HG03039 (cell line): ENCODE measurements at regions not wholly inside any gene's neighbourhood (a gene's known extent, or its start where the extent isn't known, plus 50 kb on each side); places are given as distances from the start of the nearest gene placed in this dataset.

Source experiments
- ATAC-seq: cut with Tn5 transposase; IDR thresholded peaks from one replicate; pipeline ENCODE4 v1.9.1; 2021; ENCODE audit warnings: mild to moderate bottlenecking, moderate library complexity; ENCODE audit not compliant: unreplicated experiment

DNA sequence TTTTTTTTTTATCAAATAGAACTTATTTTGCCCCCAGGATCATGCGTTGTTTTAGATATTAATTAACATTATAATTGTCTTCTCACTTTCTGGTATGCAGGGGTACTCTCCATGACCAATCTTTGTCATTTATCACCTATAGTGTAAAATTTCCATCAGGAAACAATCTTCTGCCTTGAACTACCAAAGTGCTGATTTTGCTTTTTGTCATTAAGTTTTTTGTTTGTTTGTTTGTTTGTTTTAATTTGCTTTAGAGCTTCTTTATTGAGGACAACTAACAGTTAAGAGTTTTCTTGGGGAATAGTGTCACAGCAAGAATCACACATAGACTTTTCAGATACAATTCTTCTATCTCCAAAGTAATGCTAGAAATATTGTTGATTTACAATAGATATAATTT, 171.2 kb upstream of the PRPS1L1 start:
- no peak for ATAC-seq

DNA sequence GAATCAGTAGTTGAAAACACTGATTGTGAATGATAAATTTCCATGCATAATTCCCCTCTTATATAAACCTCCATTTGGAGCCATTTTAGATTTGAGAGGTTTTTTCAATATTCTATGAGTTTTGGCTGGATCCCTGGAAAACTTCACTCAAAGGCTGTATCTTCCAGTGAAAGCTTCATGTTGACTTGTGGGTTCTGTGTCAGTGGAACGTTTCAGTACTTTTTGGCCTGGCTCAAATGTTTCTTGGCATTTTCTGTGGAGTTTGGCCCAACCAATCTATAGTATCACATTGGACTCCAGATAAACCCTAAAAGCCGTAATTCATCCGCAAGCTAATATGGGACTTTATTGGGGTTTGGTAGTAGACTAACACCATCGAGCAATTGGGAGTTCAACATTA, 172.6 kb upstream of the PRPS1L1 start:
- no peak for ATAC-seq

DNA sequence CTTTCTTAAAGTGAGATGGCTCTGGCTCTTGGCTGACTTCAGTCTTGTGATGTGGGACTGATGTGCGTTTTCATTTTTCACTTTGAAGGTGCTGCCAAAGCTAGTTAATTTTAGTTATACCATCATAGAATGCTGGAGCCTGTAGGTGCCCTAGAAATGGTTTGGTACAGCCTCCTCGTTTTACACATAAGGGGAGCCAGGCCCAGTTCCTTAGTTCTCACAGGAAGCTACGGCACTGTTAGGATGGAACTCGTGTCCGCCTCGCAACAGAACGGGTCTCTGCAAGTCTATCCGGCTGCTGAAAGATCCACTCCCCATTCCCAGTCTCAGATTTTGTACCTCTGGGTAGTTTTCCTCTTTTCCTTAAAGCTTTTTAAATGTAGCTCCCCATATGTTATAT, 173.2 kb upstream of the PRPS1L1 start:
- no peak for ATAC-seq

DNA sequence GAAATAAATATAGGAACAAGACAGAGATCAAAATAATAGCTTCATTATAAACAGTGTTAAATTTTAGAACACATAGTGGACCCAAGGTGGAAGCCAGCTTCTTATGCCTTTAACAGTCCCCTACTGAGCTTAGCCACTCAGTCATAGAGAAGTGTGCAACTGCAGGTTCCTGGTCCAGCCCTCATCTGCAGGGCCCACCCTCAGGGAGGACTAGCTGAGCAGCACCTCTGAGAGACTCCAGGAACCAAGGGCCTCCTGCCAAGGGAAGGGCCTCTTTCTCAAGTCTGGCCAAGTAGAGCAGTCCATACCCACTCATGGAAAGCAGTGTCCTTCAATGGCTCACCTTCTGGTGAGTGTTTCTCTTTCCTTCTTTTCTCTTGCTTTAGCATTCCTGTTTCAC, 173.7 kb upstream of the PRPS1L1 start:
- no peak for ATAC-seq

DNA sequence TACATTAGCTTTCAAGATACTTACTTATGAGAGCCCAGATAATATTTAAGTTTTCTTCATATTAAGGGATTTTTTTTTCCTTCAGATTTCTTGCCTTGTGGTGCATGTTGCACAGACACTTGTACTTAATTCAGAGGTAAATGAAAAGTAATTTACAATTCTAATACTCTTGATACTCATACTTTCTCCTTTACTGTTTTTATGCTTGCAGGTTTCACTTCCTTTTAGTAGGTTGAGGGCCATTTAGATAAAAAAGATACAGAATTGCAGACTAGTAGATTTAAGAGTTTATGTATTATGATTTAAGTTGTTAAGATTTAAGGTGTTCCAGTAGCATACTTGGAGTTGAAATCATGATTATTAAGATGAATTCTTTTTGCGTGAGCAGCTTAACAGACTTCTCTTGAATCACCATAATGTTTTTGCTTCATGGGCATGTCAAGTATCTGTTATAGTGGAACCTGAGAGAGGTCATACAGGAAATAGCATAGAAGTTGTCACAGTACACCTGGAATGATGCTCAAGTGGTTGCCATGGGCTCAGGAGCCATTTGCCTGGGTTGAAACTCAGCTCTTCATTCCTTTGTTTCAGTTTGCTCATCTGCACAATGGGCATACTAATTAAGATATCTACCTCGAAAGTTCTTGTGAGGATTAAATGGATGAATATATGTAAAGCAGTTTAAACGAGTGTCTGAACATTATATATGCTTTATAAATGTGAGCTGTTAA, 174.8 kb upstream of the PRPS1L1 start:
- no peak for ATAC-seq

DNA sequence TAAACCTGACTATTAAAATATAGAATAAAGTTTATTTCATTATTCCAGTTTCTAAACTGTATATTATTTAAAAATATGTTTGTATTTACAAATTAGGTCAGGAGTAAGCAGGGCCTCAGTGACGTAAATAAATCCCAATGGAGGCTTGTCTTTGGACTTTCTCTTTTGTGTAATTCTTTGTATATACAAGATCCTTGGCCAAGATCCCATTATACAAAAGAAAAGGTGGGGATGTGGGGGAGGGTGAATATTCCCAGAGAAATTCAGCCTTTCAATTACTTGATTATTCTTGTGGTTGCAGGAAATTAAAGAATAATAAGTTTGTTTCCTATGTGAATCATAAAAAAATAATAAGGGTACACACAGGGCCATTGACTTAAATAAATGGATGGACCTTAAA, 178.7 kb upstream of the PRPS1L1 start:
- ATAC-seq, result no peak

DNA sequence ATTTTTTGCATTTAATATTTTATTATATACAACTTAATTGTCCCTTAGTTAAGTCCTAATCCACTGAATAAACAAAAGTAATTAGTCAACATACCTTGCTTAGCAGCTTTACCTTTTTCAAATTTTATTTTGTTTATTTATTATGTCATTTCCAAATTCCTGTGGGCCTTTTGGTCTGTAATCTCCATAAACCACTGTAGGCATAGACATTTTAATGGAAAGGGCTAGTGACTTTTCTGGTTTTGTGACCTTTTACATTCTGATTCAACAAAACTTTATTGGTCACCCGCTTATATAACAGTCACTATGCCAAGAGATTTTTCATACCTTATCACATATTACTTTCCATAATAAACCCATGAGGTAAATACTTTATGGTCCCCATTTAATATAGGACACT, 181.3 kb upstream of the PRPS1L1 start:
- ATAC-seq, result no peak

DNA sequence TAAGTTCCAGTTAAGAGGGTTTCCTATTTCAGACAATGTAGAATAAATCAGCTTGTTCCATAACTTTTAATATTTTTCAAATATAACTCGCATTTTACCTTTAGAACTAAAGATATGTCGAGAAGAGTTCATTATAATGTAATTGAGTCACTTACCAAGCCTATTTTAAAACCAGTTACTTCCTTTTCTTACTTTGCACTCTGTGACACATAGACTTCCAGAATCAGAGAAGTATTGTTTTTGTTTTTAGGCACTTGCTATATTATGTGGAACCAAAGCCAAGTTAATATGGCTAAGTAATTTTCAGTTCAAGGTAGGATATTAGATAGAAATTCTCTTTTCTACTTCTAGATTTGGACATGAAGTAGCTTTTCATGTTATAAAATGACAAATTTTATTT, 182.7 kb upstream of the PRPS1L1 start:
- no peak for ATAC-seq

DNA sequence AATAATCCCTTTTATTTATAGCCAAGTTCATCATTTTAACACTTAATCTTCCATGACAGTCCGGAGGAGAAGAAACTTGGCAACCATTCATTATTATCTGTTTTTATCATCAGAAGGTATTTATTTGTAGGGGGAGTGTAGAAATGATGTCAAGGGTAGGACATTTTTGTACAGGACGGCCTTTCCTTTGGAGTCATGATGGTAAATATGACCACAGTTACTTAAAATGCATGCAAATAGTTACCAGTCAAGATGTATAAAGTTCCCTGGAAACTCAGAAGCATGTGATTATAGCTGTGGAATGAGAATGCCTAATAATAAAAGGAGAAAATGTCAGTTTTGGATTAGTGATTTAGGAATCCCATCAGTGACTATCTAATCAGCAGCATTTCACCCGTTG, 183.1 kb upstream of the PRPS1L1 start:
- no peak for ATAC-seq

DNA sequence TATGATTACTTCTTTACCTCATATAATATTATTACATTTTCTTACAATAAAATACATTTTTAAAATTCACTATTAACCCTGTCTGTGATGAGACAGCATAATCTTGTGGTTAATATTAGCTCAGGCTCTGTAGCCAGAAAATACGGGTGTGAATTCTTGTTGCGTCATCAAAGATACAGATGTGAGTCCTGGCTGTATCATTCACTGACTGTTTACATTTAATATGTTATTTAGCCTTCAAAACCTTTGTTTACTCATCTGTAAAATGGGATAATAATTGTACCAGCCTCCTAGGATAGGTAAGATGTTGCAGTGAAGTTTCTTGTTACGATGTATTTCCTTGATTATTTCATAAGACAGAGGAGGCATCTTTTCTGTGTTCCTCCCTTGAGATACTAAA, 184.7 kb upstream of the PRPS1L1 start:
- ATAC-seq, result no peak

DNA sequence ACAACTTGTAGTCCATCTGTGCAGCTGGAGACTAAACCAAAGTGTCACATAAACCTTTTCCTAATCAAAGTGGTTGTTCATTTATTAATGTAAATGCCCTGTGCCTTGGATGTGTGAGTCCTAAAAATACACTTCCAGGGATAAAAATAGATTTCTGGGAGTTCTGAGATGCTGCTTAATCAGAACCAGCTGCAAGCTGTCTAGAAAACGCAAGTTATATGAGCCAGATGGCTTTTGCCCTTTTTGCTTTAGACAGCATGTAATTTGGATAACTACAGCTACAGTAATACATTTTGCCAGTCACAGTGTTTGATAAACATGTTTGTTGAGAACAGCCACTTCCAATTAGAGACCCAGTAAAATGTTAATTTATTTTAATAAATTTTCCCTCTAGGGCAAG, 185.1 kb upstream of the PRPS1L1 start:
- ATAC-seq, result no peak

DNA sequence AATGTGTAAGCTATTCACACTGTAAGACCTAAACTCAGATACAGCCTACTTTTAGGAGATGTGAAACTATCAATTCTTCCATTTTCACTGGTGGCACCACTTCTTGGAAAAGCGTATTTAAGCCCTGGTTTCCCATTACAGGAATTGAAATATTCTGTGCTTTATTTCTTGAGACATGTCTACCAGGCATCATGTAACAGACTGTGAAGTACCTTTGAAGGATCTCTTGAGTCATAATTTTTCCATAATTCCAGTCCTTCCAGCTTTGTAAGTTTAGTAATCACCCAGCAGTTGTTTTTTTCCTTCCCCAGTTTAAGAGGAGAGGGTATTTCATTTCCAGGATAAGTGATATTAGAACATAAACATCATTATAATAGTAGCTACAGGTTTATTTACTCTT, 186.0 kb upstream of the PRPS1L1 start:
- no peak for ATAC-seq

DNA sequence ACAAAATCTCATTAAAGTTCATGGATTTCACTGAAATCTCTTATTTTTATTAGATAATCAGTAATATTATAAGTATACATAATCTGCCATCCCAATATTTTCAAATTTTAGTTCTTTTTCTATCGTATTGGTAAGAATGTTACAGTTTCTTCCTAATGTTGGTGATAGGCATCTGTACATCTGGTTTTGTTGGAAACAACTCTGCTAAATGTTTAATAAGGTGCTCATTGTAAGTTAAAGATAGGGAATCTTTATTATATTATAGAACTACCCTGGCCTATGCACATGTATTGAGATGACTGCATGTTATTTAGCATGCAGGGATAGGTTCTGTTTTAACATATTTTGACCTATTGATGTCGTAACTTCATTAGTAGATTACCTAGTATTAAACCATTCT, 188.6 kb upstream of the PRPS1L1 start:
- no peak for ATAC-seq

DNA sequence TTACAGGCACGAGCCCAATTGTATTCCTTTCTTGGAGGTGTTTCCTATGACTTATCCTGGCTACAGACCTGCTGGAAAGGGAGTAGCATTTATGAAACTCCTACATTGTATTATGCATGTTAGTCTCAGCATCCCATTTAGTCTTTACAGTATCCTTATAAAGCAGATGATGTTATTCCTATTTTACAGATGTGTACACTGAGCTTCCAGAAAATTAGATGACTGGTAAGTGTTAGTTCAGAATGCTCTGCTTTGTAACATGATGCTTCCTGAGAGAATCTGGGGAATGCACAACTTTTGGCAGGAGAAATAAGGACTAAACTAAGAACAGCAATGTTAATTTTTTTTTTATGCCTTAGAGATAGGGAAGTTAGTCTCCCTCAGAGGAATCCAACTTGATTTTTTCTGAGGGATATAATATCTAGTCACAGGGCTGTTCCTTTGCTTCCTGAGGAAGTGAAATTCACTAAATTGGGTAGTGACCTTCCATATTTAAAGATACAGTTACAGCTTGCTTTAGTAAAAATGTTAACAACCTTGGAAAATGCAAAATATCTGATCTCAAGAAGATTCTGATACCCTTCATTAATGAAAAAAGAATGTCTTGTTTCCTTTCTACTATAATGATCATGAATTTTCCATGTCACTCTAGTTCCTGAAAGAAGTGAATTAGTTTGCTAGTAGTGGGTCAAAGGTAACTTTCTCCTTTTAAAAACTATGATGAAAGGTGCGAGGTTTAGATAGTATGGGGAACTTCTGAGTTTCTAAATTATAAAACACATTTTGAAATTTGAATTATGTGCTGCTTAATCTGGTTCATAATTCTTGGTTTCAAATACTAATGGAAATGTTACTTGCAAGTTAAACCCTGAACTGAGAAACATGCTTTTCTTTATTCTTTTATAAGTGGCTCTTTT, 194.0 kb upstream of the PRPS1L1 start:
- no peak for ATAC-seq

DNA sequence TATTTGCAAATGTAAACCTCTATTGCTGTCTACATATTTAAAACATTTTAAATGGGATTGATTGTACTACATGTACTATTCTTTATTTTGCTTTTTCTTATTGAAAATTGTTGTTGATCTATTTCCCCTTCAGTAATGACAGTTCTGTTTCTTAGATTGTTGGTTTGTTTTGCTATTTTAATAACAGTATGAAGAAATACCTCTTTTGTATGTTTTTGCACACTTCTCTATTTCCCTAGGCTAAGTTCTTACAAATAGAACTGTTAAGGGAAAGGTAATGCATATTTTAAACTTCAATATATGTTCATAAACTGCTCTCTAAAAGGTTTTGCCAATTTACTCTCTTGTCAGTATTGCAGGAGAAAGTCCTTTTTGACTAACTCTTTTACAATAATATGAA, 195.0 kb upstream of the PRPS1L1 start:
- ATAC-seq, result no peak

DNA sequence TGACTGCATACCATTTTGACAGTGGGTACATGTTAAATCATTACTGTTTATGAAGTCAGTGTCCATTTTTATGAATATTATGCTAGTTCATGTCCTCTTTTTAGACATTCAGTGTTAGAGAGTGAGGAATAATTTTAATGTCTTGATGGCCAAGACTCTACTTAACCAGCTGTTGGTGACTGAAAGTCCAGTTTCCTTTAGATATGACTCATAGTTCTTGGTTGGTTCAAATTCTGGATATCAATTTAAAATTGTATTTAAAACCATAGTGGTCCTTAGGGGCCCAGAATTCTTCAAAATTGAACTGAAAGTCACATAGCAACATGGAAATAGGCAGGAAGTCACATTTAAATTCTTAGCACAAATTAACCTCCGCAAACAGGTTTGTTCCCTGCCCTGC, 196.5 kb upstream of the PRPS1L1 start:
- no peak for ATAC-seq

DNA sequence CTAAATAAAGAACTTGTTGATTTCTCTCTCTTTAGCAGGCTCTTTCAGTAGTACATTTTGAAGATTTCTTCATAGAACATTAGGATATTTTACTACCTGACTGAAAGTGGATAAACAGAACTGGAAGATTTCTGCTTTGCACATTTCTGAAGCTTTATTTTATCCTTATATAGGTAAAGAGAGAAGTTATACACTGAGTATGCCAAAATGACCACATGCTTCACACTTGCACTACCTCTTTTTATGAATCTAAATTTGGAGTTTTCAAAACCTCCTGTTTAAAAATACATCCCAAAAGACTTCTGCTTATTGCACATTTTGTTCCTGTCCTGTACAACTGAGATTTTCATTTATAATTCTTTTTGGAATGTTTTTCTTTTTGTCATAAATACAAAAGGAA, 197.4 kb upstream of the PRPS1L1 start:
- ATAC-seq, result no peak

DNA sequence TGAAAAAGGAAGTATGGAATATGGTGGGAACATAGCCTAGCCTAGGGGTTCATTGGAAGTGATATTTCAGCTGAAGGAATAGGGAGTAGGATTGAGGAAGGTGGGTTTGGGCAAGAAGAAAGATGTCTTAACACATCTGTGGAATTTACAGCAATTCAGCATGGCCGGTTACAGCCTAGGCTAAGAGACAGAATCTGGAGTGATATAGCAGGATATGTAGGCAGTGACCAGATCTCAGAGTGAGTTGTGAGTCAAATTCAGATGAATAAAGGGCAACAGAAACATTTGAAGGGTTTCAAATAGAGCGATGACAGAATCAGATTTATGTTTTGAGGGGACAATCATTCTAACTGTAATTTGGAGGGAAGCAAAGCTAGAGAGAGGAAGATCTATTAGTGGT, 199.0 kb upstream of the PRPS1L1 start:
- no peak for ATAC-seq

DNA sequence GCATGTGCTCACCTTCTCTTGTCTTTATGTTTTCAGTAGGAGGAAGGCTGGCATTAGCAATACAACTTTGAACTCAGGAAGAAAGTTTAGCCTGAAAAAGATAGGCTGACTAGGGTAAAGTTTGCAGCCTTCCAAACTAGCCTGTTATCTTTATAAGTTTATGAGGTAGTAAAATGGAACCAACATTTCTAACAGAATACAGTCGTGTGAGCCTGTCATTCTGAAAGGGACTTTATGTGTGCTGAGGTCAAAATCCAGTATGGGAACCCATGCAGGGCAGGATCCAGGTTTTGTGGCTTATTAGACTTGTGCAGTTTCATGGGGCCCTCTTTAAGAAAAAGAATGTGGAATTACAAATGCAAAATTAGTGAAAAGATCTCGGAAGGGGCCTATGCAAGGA, 201.0 kb upstream of the PRPS1L1 start:
- ATAC-seq, result no peak

DNA sequence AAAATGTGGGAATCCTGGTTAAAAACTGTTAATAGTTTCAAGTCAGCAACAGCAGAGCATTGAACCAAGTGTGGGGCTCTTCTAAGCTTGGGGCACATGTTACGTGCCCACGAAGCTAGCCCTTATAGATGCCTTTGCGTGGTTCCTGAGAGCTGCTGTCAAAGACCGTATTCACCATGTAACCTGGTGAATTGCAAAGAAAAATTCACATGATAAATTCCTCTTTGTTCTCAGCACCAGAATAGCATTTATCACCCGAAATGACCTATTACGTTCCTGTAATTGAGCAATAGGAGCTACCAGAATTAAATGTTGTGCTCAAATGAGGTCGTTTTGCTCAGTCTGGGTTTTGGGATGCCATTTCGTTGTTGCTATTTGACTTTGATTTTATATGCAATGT, 202.6 kb upstream of the PRPS1L1 start:
- no peak for ATAC-seq

DNA sequence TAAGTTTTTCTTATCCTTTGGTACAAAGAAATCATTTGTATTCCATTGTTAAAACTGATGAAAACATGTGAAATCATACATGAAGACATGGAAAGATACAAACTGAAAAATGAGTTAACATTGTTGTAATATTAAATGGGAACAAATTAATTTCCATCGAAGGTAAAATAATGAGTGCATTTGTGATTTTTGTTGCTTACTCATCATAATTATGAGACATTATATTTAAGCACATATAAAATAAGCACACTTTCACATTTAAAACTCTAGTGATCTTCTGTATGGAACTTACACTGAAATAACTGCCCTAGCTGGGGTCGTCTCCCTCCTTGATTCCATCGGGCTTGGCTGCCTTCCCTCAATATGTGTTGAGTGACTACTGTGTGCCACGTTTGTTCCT, 204.2 kb upstream of the PRPS1L1 start:
- ATAC-seq, result no peak

DNA sequence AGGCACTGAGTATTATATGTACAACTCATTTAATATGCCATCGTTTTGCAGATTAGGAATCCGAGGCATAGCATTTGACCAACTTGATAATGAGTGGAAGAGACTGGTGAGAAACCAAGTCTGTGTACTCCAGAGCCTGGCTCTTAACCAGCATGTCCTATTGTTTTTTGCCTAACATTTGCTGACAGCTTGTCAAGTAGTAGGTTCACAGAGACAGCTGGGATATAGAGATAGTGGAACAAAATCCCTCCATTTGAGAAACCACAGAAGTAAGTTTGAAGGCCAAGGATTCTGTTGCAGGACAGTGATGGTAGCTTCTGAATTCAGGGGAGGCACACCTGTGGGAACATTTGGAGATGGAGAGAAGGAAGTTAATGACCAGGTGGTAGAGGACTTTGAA, 206.9 kb upstream of the PRPS1L1 start:
- ATAC-seq, result no peak
